ENCODE measurements at regions not wholly inside any gene's neighbourhood (a gene's known extent, or its start where the extent isn't known, plus 50 kb on each side); places are given as distances from the start of the nearest gene placed in this dataset.

DNA sequence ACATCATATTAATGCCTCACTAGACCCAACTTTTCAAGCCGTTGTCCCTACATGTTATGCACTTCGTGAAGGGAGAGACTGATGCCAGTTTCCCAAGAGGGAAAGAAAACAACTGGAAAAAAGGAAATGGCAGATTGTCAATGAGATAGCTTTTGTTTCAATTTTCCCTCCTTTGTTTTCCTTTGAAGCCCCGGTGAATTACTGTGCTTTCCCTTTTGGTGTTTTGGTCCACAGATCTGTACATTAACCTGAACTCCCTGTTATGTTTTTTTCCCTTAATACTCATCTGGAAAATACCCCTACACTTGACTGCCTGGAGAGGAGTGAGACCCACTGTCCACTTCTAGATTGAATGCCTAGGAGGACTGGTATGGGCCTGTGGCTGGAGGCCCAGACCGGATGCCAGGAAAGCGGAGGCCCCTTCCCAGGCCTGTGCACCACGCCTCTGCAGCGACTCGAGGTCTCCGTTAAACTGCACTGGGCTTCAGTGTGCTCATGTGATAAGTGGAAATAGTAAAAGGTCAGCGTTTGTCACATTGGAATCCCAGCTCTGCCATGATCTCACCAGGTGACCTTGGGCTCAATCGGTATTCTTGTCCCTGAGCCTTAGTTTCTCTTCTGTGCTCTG, 106.4 kb downstream of the GATA6 start:
- intact Hi-C loops (cut with micrococcal nuclease; ENCODE audit: unreplicated experiment): no loop called here
- no peak overlapping the region for H3K4me3 Mint-ChIP-seq (ENCODE audit: low read depth, unreplicated experiment)
- no peak for DNase-seq
- no TSS peak for BruUV-seq (replicated peaks)
- H3K36me3 Mint-ChIP-seq (ENCODE audit: insufficient read depth, unreplicated experiment): peaks cover 4% of the 10 kb centered on the region
- H3K9me3 Mint-ChIP-seq (ENCODE audit: low read depth, unreplicated experiment): peaks cover 3% of the 10 kb centered on the region
- no peak for TF ChIP-seq CTCF (IDR thresholded peaks at IDR 0.05; ENCODE audit: unreplicated experiment)
- peaks cover 18% of the 10 kb centered on the region for H3K4me1 Mint-ChIP-seq (ENCODE audit: low read depth, unreplicated experiment)
- peaks cover 8% of the 10 kb centered on the region for H3K27me3 Mint-ChIP-seq (ENCODE audit: unreplicated experiment)
- no peak overlapping the region for H3K27ac Mint-ChIP-seq (ENCODE audit: unreplicated experiment)
- CTCF ChIA-PET: no interaction called here

DNA sequence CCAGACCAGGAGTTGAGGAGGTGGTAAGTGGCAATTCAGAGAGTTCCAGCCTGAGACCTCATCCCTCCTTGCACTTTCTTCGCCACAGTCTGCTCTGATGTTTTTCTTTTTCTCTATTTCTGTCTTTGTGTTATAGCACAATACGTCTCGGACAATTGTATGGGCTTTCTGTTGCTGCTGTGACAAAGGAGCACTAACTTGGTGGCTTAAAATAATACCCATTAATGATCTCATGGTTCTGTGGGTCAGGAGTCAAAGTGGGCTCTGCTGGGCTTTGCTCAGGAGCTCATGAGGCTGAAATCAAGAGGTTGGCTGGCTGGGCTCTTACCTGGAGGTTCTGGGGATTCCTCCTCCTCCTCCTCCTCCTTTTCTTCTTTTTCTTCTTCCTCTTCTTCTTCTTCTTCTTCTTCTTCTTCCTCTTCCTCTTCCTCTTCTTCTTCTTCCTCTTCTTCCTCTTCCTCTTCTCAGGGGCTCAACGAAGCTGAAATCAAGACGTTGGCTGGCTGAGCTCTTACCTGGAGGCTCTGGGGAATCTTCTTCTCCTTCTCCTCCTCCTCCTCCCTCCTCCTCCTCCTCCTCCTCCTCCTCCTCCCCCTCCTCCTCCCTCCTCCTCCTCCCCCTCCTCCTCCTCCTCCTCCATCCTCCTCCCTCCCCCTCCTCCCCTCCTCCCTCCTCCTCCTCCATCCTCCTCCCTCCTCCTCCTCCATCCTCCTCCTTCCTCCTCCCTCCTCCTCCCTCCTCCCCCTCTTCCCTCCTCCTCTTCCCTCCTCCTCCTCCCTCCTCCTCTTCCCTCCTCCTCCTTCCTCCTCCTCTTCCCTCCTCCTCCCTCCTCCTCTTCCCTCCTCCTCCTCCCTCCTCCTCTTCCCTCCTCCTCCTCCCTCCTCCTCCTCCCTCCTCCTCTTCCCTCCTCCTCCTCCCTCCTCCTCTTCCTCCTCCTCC, 104.0 kb downstream of the GATA6 start:
- intact Hi-C loops (cut with micrococcal nuclease; ENCODE audit: unreplicated experiment): no loop called here
- DNase-seq: no peak
- Mint-ChIP-seq H3K36me3 (ENCODE audit: insufficient read depth, unreplicated experiment) (no peaks in the 10 kb centered on the region), H3K4me1 (ENCODE audit: low read depth, unreplicated experiment) (peaks cover 9% of the 10 kb centered on the region), H3K4me3 (ENCODE audit: low read depth, unreplicated experiment) (no peak overlapping the region), H3K9me3 (ENCODE audit: low read depth, unreplicated experiment) (peaks cover 3% of the 10 kb centered on the region), H3K27ac (ENCODE audit: unreplicated experiment) (no peak overlapping the region), H3K27me3 (ENCODE audit: unreplicated experiment) (peaks cover 8% of the 10 kb centered on the region)
- CTCF ChIA-PET: no interaction called here
- no peak for TF ChIP-seq CTCF (IDR thresholded peaks at IDR 0.05; ENCODE audit: unreplicated experiment)
- no TSS peak for BruUV-seq (replicated peaks)

DNA sequence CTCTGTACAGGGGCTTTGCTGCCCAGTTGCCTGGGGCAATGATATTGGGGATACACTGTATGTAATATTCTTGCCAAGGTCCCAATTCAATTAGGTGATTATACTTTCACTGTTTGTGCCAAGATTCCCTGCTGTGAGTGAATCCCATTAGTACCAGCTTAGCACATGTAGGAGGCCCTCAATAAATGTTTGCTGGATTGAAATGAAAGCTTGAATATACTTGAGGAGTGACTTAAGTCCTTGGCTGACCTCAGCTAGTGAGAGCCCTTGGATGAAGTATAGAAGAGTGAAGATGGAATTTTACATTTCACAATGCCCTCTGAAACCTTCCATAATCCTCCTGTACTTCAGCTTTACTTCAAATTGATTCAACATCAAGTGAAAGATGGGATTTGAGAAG, 102.9 kb downstream of the GATA6 start:
- H3K4me1 Mint-ChIP-seq (ENCODE audit: low read depth, unreplicated experiment): peaks cover 14% of the 10 kb centered on the region
- H3K9me3 Mint-ChIP-seq (ENCODE audit: low read depth, unreplicated experiment): peaks cover 3% of the 10 kb centered on the region
- peaks cover 8% of the 10 kb centered on the region for H3K27me3 Mint-ChIP-seq (ENCODE audit: unreplicated experiment)
- intact Hi-C loops (cut with micrococcal nuclease; ENCODE audit: unreplicated experiment): no loop called here
- CTCF ChIA-PET: interaction anchor here (0.6 to 0.8 kb wide), 2 partner anchors 10 to 49 kb away, joined by 3 read pairs; no protein-coding TSS in a partner anchor
- BruUV-seq (replicated peaks): no TSS peak
- H3K36me3 Mint-ChIP-seq (ENCODE audit: insufficient read depth, unreplicated experiment): no peaks in the 10 kb centered on the region
- no peak for TF ChIP-seq CTCF (IDR thresholded peaks at IDR 0.05; ENCODE audit: unreplicated experiment)
- DNase-seq: no peak
- H3K4me3 Mint-ChIP-seq (ENCODE audit: low read depth, unreplicated experiment): no peak overlapping the region
- H3K27ac Mint-ChIP-seq (ENCODE audit: unreplicated experiment): no peak overlapping the region

- no peak for TF ChIP-seq CTCF (IDR thresholded peaks at IDR 0.05; ENCODE audit: unreplicated experiment)
Observed at GRCh38 chr18:22271030-22271429, 101.6 kb downstream of the GATA6 start.

More at GRCh38 chr18:22271030-22271429, 101.6 kb downstream of the GATA6 start:
- intact Hi-C loops (cut with micrococcal nuclease; ENCODE audit: unreplicated experiment): no loop called here
- peaks cover 8% of the 10 kb centered on the region for H3K27me3 Mint-ChIP-seq (ENCODE audit: unreplicated experiment)
- no peaks in the 10 kb centered on the region for H3K36me3 Mint-ChIP-seq (ENCODE audit: insufficient read depth, unreplicated experiment)
- H3K4me1 Mint-ChIP-seq (ENCODE audit: low read depth, unreplicated experiment): peaks cover 14% of the 10 kb centered on the region
- H3K9me3 Mint-ChIP-seq (ENCODE audit: low read depth, unreplicated experiment): peaks cover 3% of the 10 kb centered on the region
- BruUV-seq (replicated peaks): no TSS peak
- DNase-seq: no peak
- H3K4me3 Mint-ChIP-seq (ENCODE audit: low read depth, unreplicated experiment): no peak overlapping the region
- H3K27ac Mint-ChIP-seq (ENCODE audit: unreplicated experiment): no peak overlapping the region
- CTCF ChIA-PET: no interaction called here

Data from Calu3 (cell line).